GM21786 (cell line): ENCODE measurements at regions not wholly inside any gene's neighbourhood (a gene's known extent, or its start where the extent isn't known, plus 50 kb on each side); places are given as distances from the start of the nearest gene placed in this dataset.

Experiments
- ATAC-seq: cut with Tn5 transposase; IDR thresholded peaks from one replicate; pipeline ENCODE4 v1.9.1; 2021; ENCODE audit not compliant: unreplicated experiment

GRCh38 chr10:44769450-44769849 lies 141.7 kb upstream of the TMEM72 start:
- no peak for ATAC-seq

GRCh38 chr10:44771233-44771995 lies 139.7 kb upstream of the TMEM72 start:
- ATAC-seq, result no peak

GRCh38 chr10:44773565-44773964 lies 137.6 kb upstream of the TMEM72 start:
- no peak for ATAC-seq

GRCh38 chr10:44774676-44775401 lies 136.3 kb upstream of the TMEM72 start:
- ATAC-seq, result no peak

GRCh38 chr10:44775402-44775741 lies 135.8 kb upstream of the TMEM72 start:
- no peak for ATAC-seq

GRCh38 chr10:44776181-44776580 lies 135.0 kb upstream of the TMEM72 start:
- ATAC-seq, result no peak

GRCh38 chr10:44779511-44779910 lies 131.6 kb upstream of the TMEM72 start:
- ATAC-seq, result no peak

- no peak for ATAC-seq
These were observed 130.7 kb upstream of the TMEM72 start for GRCh38 chr10:44780426-44780825.

GRCh38 chr10:44781131-44781530 lies 130.0 kb upstream of the TMEM72 start:
- ATAC-seq, result no peak

- ATAC-seq, result no peak
These were observed 124.8 kb upstream of the TMEM72 start for GRCh38 chr10:44786286-44786850.

- no peak for ATAC-seq
These were observed 123.6 kb upstream of the TMEM72 start for GRCh38 chr10:44787480-44788075.

GRCh38 chr10:44788147-44789129 lies 122.7 kb upstream of the TMEM72 start:
- no peak for ATAC-seq

GRCh38 chr10:44792119-44792775 lies 118.9 kb upstream of the TMEM72 start:
- no peak for ATAC-seq

- no peak for ATAC-seq
These were observed 111.2 kb upstream of the TMEM72 start for GRCh38 chr10:44799966-44800365.

GRCh38 chr10:44801383-44802327 lies 109.5 kb upstream of the TMEM72 start:
- ATAC-seq, result no peak

GRCh38 chr10:44803862-44804261 lies 107.3 kb upstream of the TMEM72 start:
- ATAC-seq, result no peak

GRCh38 chr10:44804661-44805060 lies 106.5 kb upstream of the TMEM72 start:
- no peak for ATAC-seq

GRCh38 chr10:44805466-44806210 lies 105.5 kb upstream of the TMEM72 start:
- no peak for ATAC-seq
